H1 (cell line): ENCODE measurements at regions not wholly inside any gene's neighbourhood (a gene's known extent, or its start where the extent isn't known, plus 50 kb on each side); places are given as distances from the start of the nearest gene placed in this dataset.

ENCODE experiments used
- CTCF ChIA-PET: fragments of 300-600 bp; sonication (Branson Sonifier 250); formaldehyde crosslinking; loops from one replicate; lab custom pipeline; 2021; ENCODE audit not compliant: partially characterized antibody; lab: Charles Lee
- POLR2A ChIA-PET: fragments of 300-600 bp; sonication (Branson Sonifier 250); formaldehyde crosslinking; loops from one replicate; lab custom pipeline; 2021; ENCODE audit warnings: inconsistent platforms; ENCODE audit not compliant: partially characterized antibody; lab: Charles Lee
- DNase-seq, 2 experiments: peaks; one replicate each; pipeline versions ENCODE4 v3.0.0 to v3.0.0-alpha.2; 2010 to 2022; ENCODE audit warnings: low spot score in 2 of 2, low read depth in 1 of 2, mixed read lengths in 1 of 2
- FAIRE-seq: peaks from 2 replicates; lab custom pipeline; 2011; peaks lifted over from hg19 to GRCh38; lab: Jason Lieb, UNC
- H2AFZ ChIP-seq: 2 replicates; pipeline ENCODE4 v1.8.1; 2012; ENCODE audit warnings: low read length, inconsistent platforms
- H2AK5ac ChIP-seq: 2 replicates; pipeline ENCODE4 v1.6.1; 2013; ENCODE audit warnings: low read depth, low read length
- H2BK120ac ChIP-seq: replicated peaks from 2 replicates; pipeline ENCODE3; 2013; ENCODE audit warnings: low read depth, low read length, inconsistent platforms
- H2BK12ac ChIP-seq: 2 replicates; pipeline ENCODE4 v1.6.1; 2013; ENCODE audit warnings: low read depth, low read length
- H2BK15ac ChIP-seq: 2 replicates; pipeline ENCODE4 v1.6.1; 2013; ENCODE audit warnings: low read length
- H2BK20ac ChIP-seq: 2 replicates; pipeline ENCODE4 v1.6.1; 2013; ENCODE audit warnings: low read length
- H2BK5ac ChIP-seq: 2 replicates; pipeline ENCODE4 v1.6.1; 2013; ENCODE audit warnings: low read depth, low read length
- H3K14ac ChIP-seq: 2 replicates; pipeline ENCODE4 v1.6.1; 2013; ENCODE audit warnings: inconsistent platforms; ENCODE audit not compliant: insufficient read length
- H3K18ac ChIP-seq: 2 replicates; pipeline ENCODE4 v1.6.1; 2013; ENCODE audit warnings: low read length; ENCODE audit errors: extremely low read depth
- H3K23ac ChIP-seq: 2 replicates; pipeline ENCODE4 v1.6.1; 2013; ENCODE audit warnings: inconsistent platforms; ENCODE audit not compliant: insufficient read length
- H3K23me2 ChIP-seq: 2 replicates; pipeline ENCODE4 v1.6.1; 2013; ENCODE audit warnings: low read depth, low read length
- H3K27ac ChIP-seq: 2 replicates; pipeline ENCODE4 v1.6.1; 2011; ENCODE audit warnings: low read depth, low read length, inconsistent platforms
- H3K27me3 ChIP-seq, 4 experiments: replicated peaks in 1 of 4; 1 replicate in 1 of 4; 2 replicates in 3 of 4; pipeline versions ENCODE4 v1.6.1 to v1.8.1; 2011 to 2013; ENCODE audit warnings: low read length in 3 of 4, mild to moderate bottlenecking in 3 of 4, inconsistent platforms in 2 of 4, mixed read lengths in 2 of 4, moderate library complexity in 1 of 4; ENCODE audit not compliant: control insufficient read depth in 3 of 4, insufficient read depth in 3 of 4; ENCODE audit errors: extremely low read depth in 1 of 4
- H3K36me3 ChIP-seq, 4 experiments: 2 replicates each; pipeline versions ENCODE4 v1.6.1 to v1.8.1; 2011 to 2013; ENCODE audit warnings: mild to moderate bottlenecking in 4 of 4, low read length in 3 of 4, moderate library complexity in 2 of 4, control low read depth in 1 of 4, inconsistent platforms in 1 of 4; ENCODE audit not compliant: insufficient read depth in 4 of 4, control insufficient read depth in 2 of 4
- H3K4ac ChIP-seq: replicated peaks from 2 replicates; pipeline ENCODE3; 2013; ENCODE audit warnings: low read length, low read depth, mixed read lengths, inconsistent platforms; ENCODE audit not compliant: insufficient read length
- H3K4me1 ChIP-seq, 4 experiments: replicated peaks in 1 of 4; 1 replicate in 1 of 4; 2 replicates in 3 of 4; pipeline versions ENCODE4 v1.6.1 to v1.8.1; 2011 to 2013; ENCODE audit warnings: low read length in 3 of 4, inconsistent platforms in 2 of 4, mixed read lengths in 1 of 4; ENCODE audit not compliant: insufficient read depth in 4 of 4, control insufficient read depth in 3 of 4
- H3K4me2 ChIP-seq, 2 experiments: 2 replicates each; pipeline versions ENCODE4 v1.6.1 to v1.8.1; 2011 to 2013; ENCODE audit warnings: low read depth in 2 of 2, low read length in 2 of 2, control low read depth in 1 of 2, inconsistent platforms in 1 of 2, mild to moderate bottlenecking in 1 of 2; ENCODE audit not compliant: insufficient read depth in 1 of 2
- H3K4me3 ChIP-seq, 4 experiments: fragments of 200-600, 300-600 bp in 1 of 4; sonication (generic), shearing (Covaris generic), sonication (Bioruptor Twin) in 1 of 4; 2 replicates each; pipeline versions ENCODE4 v1.5.1 to v1.8.1; 2011 to 2016; ENCODE audit warnings: low read length in 4 of 4, low read depth in 3 of 4, control low read depth in 2 of 4, inconsistent platforms in 2 of 4, mild to moderate bottlenecking in 2 of 4, mixed read lengths in 1 of 4, moderate library complexity in 1 of 4; ENCODE audit not compliant: insufficient read depth in 2 of 4; ENCODE audit errors: extremely low read depth in 1 of 4
- H3K56ac ChIP-seq: replicated peaks from 2 replicates; pipeline ENCODE3; 2013; ENCODE audit warnings: low read depth, mild to moderate bottlenecking, mixed read lengths, low read length, inconsistent platforms; ENCODE audit not compliant: insufficient read length
- H3K79me1 ChIP-seq: 2 replicates; pipeline ENCODE4 v1.6.1; 2013; ENCODE audit warnings: low read depth, low read length, control low read depth
- H3K79me2 ChIP-seq, 2 experiments: 2 replicates each; pipeline versions ENCODE4 v1.6.1 to v1.8.1; 2012 to 2013; ENCODE audit warnings: low read length in 2 of 2, mild to moderate bottlenecking in 2 of 2, inconsistent platforms in 1 of 2; ENCODE audit not compliant: insufficient read depth in 2 of 2, control insufficient read depth in 1 of 2
- H3K9ac ChIP-seq, 4 experiments: replicated peaks in 1 of 4; 1 replicate in 1 of 4; 2 replicates in 3 of 4; pipeline versions ENCODE4 v1.6.1 to v1.8.1; 2011 to 2013; ENCODE audit warnings: low read depth in 3 of 4, low read length in 3 of 4, control low read depth in 2 of 4, mild to moderate bottlenecking in 2 of 4, moderate library complexity in 2 of 4, inconsistent platforms in 1 of 4; ENCODE audit errors: extremely low read depth in 1 of 4
- H3K9me3 ChIP-seq, 2 experiments: 2 replicates each; pipeline versions ENCODE4 v1.6.1 to v1.8.1; 2012 to 2013; ENCODE audit warnings: mild to moderate bottlenecking in 2 of 2, moderate library complexity in 2 of 2, control low read depth in 1 of 2, inconsistent platforms in 1 of 2, low read depth in 1 of 2, low read length in 1 of 2, mixed read lengths in 1 of 2; ENCODE audit not compliant: insufficient read depth in 2 of 2
- H4K20me1 ChIP-seq, 2 experiments: replicated peaks in 1 of 2; 2 replicates each; pipeline versions ENCODE3 to v1.8.1; 2011 to 2013; ENCODE audit warnings: inconsistent platforms in 2 of 2, low read length in 2 of 2, mild to moderate bottlenecking in 1 of 2; ENCODE audit not compliant: insufficient read depth in 2 of 2, control insufficient read depth in 1 of 2
- H4K5ac ChIP-seq: 2 replicates; pipeline ENCODE4 v1.6.1; 2013; ENCODE audit warnings: low read length, low read depth, mixed read lengths, inconsistent platforms; ENCODE audit not compliant: insufficient read length
- H4K8ac ChIP-seq: 2 replicates; pipeline ENCODE4 v1.8.0; 2013; ENCODE audit warnings: mild to moderate bottlenecking, moderate library complexity, low read length, inconsistent platforms; ENCODE audit not compliant: insufficient read depth; ENCODE audit errors: extremely low read depth
- H4K91ac ChIP-seq: replicated peaks from 2 replicates; pipeline ENCODE3; 2013; ENCODE audit warnings: low read length, mixed read lengths, inconsistent platforms; ENCODE audit not compliant: insufficient read length
- CREB1 ChIP-seq: IDR thresholded peaks from 2 replicates; pipeline ENCODE4 v1.6.1; 2012; ENCODE audit warnings: inconsistent platforms
- CTBP2 ChIP-seq: IDR thresholded peaks from 2 replicates; pipeline ENCODE4 v1.7.0; 2011; ENCODE audit warnings: borderline replicate concordance, mild to moderate bottlenecking, moderate library complexity, mixed read lengths, low read length; ENCODE audit not compliant: insufficient read depth, insufficient read length
- GTF2F1 ChIP-seq: IDR thresholded peaks from 2 replicates; pipeline ENCODE4 v1.6.1; 2012; ENCODE audit warnings: low read depth, low read length, improper control_type of control experiment, borderline replicate concordance
- NRF1 ChIP-seq: IDR thresholded peaks from 2 replicates; pipeline ENCODE4 v1.6.1; 2011; ENCODE audit warnings: mild to moderate bottlenecking, low read depth, low read length, improper control_type of control experiment
- POLR2AphosphoS5 ChIP-seq: IDR thresholded peaks from 2 replicates; pipeline ENCODE4 v1.6.1; 2011; ENCODE audit warnings: low read depth, low read length
- RAD21 ChIP-seq, 2 experiments: IDR thresholded peaks in 1 of 2; conservative IDR thresholded peaks in 1 of 2; 2 replicates each; pipeline ENCODE4 v1.6.1; 2011; ENCODE audit warnings: low read depth in 2 of 2, low read length in 2 of 2, improper control_type of control experiment in 1 of 2, inconsistent platforms in 1 of 2, mild to moderate bottlenecking in 1 of 2, moderate library complexity in 1 of 2
- RBBP5 ChIP-seq: IDR thresholded peaks from 2 replicates; pipeline ENCODE4 v1.7.1; 2012; ENCODE audit warnings: low read depth, mild to moderate bottlenecking, inconsistent platforms, low read length, moderate library complexity, borderline replicate concordance
- RXRA ChIP-seq: IDR thresholded peaks from 2 replicates; pipeline ENCODE4 v1.6.1; 2011; ENCODE audit warnings: low read depth, mild to moderate bottlenecking, low read length, moderate library complexity; ENCODE audit not compliant: insufficient read depth
- USF2 ChIP-seq: IDR thresholded peaks from 2 replicates; pipeline ENCODE4 v1.6.1; 2011; ENCODE audit warnings: low read length, improper control_type of control experiment
- ZNF274 ChIP-seq: IDR thresholded peaks from 2 replicates; pipeline ENCODE4 v1.7.0; 2012; ENCODE audit warnings: low read length, borderline replicate concordance; ENCODE audit errors: extremely low read depth

DNA sequence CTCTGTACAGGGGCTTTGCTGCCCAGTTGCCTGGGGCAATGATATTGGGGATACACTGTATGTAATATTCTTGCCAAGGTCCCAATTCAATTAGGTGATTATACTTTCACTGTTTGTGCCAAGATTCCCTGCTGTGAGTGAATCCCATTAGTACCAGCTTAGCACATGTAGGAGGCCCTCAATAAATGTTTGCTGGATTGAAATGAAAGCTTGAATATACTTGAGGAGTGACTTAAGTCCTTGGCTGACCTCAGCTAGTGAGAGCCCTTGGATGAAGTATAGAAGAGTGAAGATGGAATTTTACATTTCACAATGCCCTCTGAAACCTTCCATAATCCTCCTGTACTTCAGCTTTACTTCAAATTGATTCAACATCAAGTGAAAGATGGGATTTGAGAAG, 102.9 kb downstream of the GATA6 start:
- Histone ChIP-seq H3K14ac (no peak overlapping the region), H3K79me2 (no peaks in the 10 kb centered on the region), H2BK15ac (no peak overlapping the region), H3K23me2 (no peaks in the 10 kb centered on the region; the same call in 1 of the 2 replicates), H3K4ac (no peak overlapping the region), H4K8ac (no peak overlapping the region), H3K23ac (no peak overlapping the region)
- CTCF ChIA-PET = interaction anchor here (0.7 to 1.3 kb wide), 2 partner anchors 11 to 16 kb away, joined by 3 to 4 read pairs; no protein-coding TSS in a partner anchor
- no peak for TF ChIP-seq USF2
- TF ChIP-seq CREB1 = no peak
- TF ChIP-seq CTBP2 = no peak
- TF ChIP-seq RAD21 (IDR thresholded peaks at IDR 0.05 in 1 of 2, conservative IDR thresholded peaks at IDR 0.05 in 1 of 2; ENCODE audit: low read depth in 2 of 2, low read length in 2 of 2) = no peak
- no peak for TF ChIP-seq RBBP5
- TF ChIP-seq ZNF274 = no peak
- TF ChIP-seq NRF1 = no peak
- TF ChIP-seq GTF2F1 = no peak
- TF ChIP-seq RXRA = no peak
- no peak for TF ChIP-seq POLR2AphosphoS5
- TF ChIP-seq, all 59 proteins: peak for 0
- no peaks in the 10 kb centered on the region for H3K27me3 ChIP-seq
- no peaks in the 10 kb centered on the region for H3K4me1 ChIP-seq
- H2AK5ac ChIP-seq = no peak overlapping the region
- no peak overlapping the region for H4K5ac ChIP-seq
- H2BK120ac ChIP-seq = no peak overlapping the region
- H2BK5ac ChIP-seq = no peak overlapping the region
- POLR2A ChIA-PET = no interaction called here
- H3K79me1 ChIP-seq = no peaks in the 10 kb centered on the region
- no peak for FAIRE-seq
- no peak overlapping the region for H2BK20ac ChIP-seq
- H2AFZ ChIP-seq = no peak overlapping the region
- H3K9me3 ChIP-seq = no peaks in the 10 kb centered on the region
- H4K91ac ChIP-seq = no peak overlapping the region
- no peak overlapping the region for H3K27ac ChIP-seq
- no peak overlapping the region for H3K4me3 ChIP-seq
- DNase-seq = no peak
- no peaks in the 10 kb centered on the region for H4K20me1 ChIP-seq
- no peak overlapping the region for H2BK12ac ChIP-seq
- no peak overlapping the region for H3K9ac ChIP-seq
- no peaks in the 10 kb centered on the region for H3K36me3 ChIP-seq
- H3K56ac ChIP-seq = no peak overlapping the region
- H3K18ac ChIP-seq = no peak overlapping the region
- H3K4me2 ChIP-seq = no peak overlapping the region
